ENCODE measurements at regions not wholly inside any gene's neighbourhood (a gene's known extent, or its start where the extent isn't known, plus 50 kb on each side); places are given as distances from the start of the nearest gene placed in this dataset.

DNA sequence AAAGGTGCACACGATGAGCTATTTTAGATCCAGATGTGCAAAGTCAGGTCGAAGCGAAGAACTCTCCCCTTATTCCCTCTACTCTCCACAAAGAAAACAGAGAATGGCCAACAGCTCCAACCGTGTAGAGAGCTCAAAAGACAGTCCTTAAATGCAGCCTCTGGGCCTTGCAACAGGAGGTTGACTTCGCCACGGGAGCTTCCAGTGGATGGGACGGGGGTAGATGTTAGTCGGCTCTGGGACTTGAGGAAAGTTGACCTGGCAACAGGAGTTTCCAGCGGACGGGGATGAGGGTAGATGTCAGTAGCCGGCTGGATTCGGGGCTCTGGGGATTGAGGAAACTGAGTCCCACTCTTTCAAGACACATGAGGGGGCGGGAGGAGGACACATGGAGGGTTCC is 450.4 kb downstream of the BRD1 start:
- 17% methylated on average over 13 of the region's 13 CpGs for WGBS (ENCODE audit: low lambda C conversion rate)
- no TSS peak for BruUV-seq (replicated peaks)
- H3K79me2 ChIP-seq (ENCODE audit: insufficient read depth, low read length) = no peaks in the 10 kb centered on the region
- ATAC-seq = no peak
- H3K4me2 ChIP-seq (ENCODE audit: low read depth, low read length) = no peak overlapping the region
- intact Hi-C loops (cut with micrococcal nuclease; ENCODE audit: unreplicated experiment) (no loop called here), in situ Hi-C loops (cut with HindIII; ENCODE audit: extremely low pct_ligation_motif_present, low pct_unique_long_range_greater_than_20kb) (no loop called here)
- no peaks in the 10 kb centered on the region for H3K9me3 ChIP-seq (ENCODE audit: low read length)
- DNase-seq (ENCODE audit: low spot score) = no peak
- TF ChIP-seq RARG (CRISPR knock-in tag; IDR thresholded peaks at IDR 0.05; ENCODE audit: low read depth) (no peak), STAG1 (CRISPR knock-in tag; IDR thresholded peaks at IDR 0.05) (no peak), TBX2 (CRISPR knock-in tag; IDR thresholded peaks at IDR 0.05; ENCODE audit: borderline replicate concordance) (no peak), MZF1 (CRISPR knock-in tag; IDR thresholded peaks at IDR 0.05; ENCODE audit: borderline replicate concordance) (no peak), ZNF256 (CRISPR knock-in tag; conservative IDR thresholded peaks at IDR 0.05) (no peak), MED1 (CRISPR knock-in tag; IDR thresholded peaks at IDR 0.05) (no peak), ZNF589 (CRISPR knock-in tag; conservative IDR thresholded peaks at IDR 0.05) (no peak), MAX (IDR thresholded peaks at IDR 0.05) (no peak), RBM39 (IDR thresholded peaks at IDR 0.05; ENCODE audit: low read depth, low read length, poor library complexity, severe bottlenecking) (no peak), ZNF260 (CRISPR knock-in tag; IDR thresholded peaks at IDR 0.05; ENCODE audit: borderline replicate concordance, low read depth) (no peak), BRF2 (CRISPR knock-in tag; IDR thresholded peaks at IDR 0.05) (no peak), ZNF530 (CRISPR knock-in tag; IDR thresholded peaks at IDR 0.05; ENCODE audit: low read depth) (no peak), ZNF33B (CRISPR knock-in tag; IDR thresholded peaks at IDR 0.05) (no peak), BATF2 (CRISPR knock-in tag; IDR thresholded peaks at IDR 0.05) (no peak)
- TF ChIP-seq, protein P1, sequence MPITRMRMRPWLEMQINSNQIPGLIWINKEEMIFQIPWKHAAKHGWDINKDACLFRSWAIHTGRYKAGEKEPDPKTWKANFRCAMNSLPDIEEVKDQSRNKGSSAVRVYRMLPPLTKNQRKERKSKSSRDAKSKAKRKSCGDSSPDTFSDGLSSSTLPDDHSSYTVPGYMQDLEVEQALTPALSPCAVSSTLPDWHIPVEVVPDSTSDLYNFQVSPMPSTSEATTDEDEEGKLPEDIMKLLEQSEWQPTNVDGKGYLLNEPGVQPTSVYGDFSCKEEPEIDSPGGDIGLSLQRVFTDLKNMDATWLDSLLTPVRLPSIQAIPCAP (CRISPR knock-in tag; IDR thresholded peaks at IDR 0.05; ENCODE audit: low read depth) = no peak
- TF ChIP-seq, protein P2, sequence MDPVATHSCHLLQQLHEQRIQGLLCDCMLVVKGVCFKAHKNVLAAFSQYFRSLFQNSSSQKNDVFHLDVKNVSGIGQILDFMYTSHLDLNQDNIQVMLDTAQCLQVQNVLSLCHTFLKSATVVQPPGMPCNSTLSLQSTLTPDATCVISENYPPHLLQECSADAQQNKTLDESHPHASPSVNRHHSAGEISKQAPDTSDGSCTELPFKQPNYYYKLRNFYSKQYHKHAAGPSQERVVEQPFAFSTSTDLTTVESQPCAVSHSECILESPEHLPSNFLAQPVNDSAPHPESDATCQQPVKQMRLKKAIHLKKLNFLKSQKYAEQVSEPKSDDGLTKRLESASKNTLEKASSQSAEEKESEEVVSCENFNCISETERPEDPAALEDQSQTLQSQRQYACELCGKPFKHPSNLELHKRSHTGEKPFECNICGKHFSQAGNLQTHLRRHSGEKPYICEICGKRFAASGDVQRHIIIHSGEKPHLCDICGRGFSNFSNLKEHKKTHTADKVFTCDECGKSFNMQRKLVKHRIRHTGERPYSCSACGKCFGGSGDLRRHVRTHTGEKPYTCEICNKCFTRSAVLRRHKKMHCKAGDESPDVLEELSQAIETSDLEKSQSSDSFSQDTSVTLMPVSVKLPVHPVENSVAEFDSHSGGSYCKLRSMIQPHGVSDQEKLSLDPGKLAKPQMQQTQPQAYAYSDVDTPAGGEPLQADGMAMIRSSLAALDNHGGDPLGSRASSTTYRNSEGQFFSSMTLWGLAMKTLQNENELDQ (CRISPR knock-in tag; IDR thresholded peaks at IDR 0.05; ENCODE audit: borderline replicate concordance) = no peak
- H3K36me3 ChIP-seq (replicated peaks in 1 of 2; ENCODE audit: control insufficient read depth in 1 of 2, insufficient read depth in 2 of 2, low read length in 2 of 2) = no peaks in the 10 kb centered on the region
- H4K20me1 ChIP-seq (ENCODE audit: insufficient read depth, low read length) = no peaks in the 10 kb centered on the region
- no peak overlapping the region for H3K9ac ChIP-seq (ENCODE audit: insufficient read depth, low read depth, low read length)
- H2AFZ ChIP-seq (ENCODE audit: low read length) = no peak overlapping the region
- peaks cover 5 to 53% of the 10 kb centered on the region in 2 experiments; a peak in 3 of 5 replicates for H3K27me3 ChIP-seq (ENCODE audit: control insufficient read depth in 1 of 2, insufficient read depth in 2 of 2, low read length in 2 of 2)
- H3K27ac ChIP-seq (ENCODE audit: extremely low read length, insufficient read depth, low read length) = no peak overlapping the region
- CTCF ChIA-PET (ENCODE audit: low intra/inter-chr PET ratio, low total read pairs) = no interaction called here
- no peak for FAIRE-seq
- POLR2A ChIA-PET = no interaction called here
- H3K4me1 ChIP-seq (ENCODE audit: insufficient read depth, low read length) = no peaks in the 10 kb centered on the region
- no peak overlapping the region for H3K4me3 ChIP-seq (replicated peaks in 1 of 3; ENCODE audit: insufficient read depth in 1 of 3, low read depth in 2 of 3, low read length in 3 of 3)

All from HepG2 (cell line).